ENCODE measurements at regions not wholly inside any gene's neighbourhood (a gene's known extent, or its start where the extent isn't known, plus 50 kb on each side); places are given as distances from the start of the nearest gene placed in this dataset.

GRCh38 chr5:121218086-121218485 lies 633.6 kb upstream of the FTMT start:
- TF ChIP-seq CTCF (conservative IDR thresholded peaks at IDR 0.05) = no peak
- TF ChIP-seq ZFX (IDR thresholded peaks at IDR 0.05) = no peak

Data from C4-2B (cell line).